DOHH2 (cell line): ENCODE measurements at regions not wholly inside any gene's neighbourhood (a gene's known extent, or its start where the extent isn't known, plus 50 kb on each side); places are given as distances from the start of the nearest gene placed in this dataset.
"Not testable (repeated sequence)": the region's sequence is repeated elsewhere in the genome, so short reads cannot be mapped to it uniquely, and the experiment has no call there.

Experiments used
- H3F3A ChIP-seq: fragments of 200-600 bp; sonication (generic), shearing (Covaris generic); 2 replicates; pipeline ENCODE4 v1.6.0; 2016; ENCODE audit warnings: antibody characterized with exemption, mild to moderate bottlenecking; ENCODE audit not compliant: control insufficient read depth, insufficient read depth
- H3K27ac ChIP-seq: fragments of 200-600 bp; sonication (generic); 2 replicates; pipeline ENCODE4 v1.5.1; 2014; ENCODE audit warnings: low read depth, mild to moderate bottlenecking, low read length, moderate library complexity
- H3K27me3 ChIP-seq: fragments of 200-600 bp; sonication (generic); 2 replicates; pipeline ENCODE4 v1.6.1; 2014; ENCODE audit warnings: mild to moderate bottlenecking, low read length, mixed read lengths; ENCODE audit not compliant: control insufficient read depth
- H3K36me3 ChIP-seq: fragments of 200-600 bp; sonication (generic); 2 replicates; pipeline ENCODE4 v1.6.1; 2014; ENCODE audit warnings: mild to moderate bottlenecking, low read length, moderate library complexity, mixed read lengths; ENCODE audit not compliant: control insufficient read depth
- H3K4me1 ChIP-seq: fragments of 200-600 bp; sonication (generic); 2 replicates; pipeline ENCODE4 v1.6.1; 2014; ENCODE audit warnings: mild to moderate bottlenecking, low read length, mixed read lengths; ENCODE audit not compliant: control insufficient read depth
- H3K4me2 ChIP-seq: fragments of 200-600 bp; sonication (generic); 2 replicates; pipeline ENCODE4 v1.6.0; 2014; ENCODE audit warnings: mild to moderate bottlenecking, low read length, moderate library complexity
- H3K4me3 ChIP-seq: fragments of 200-600 bp; sonication (generic); 2 replicates; pipeline ENCODE4 v1.5.1; 2014; ENCODE audit warnings: mild to moderate bottlenecking, low read length, mixed read lengths
- H3K79me2 ChIP-seq: fragments of 200-600 bp; sonication (generic); 2 replicates; pipeline ENCODE4 v1.6.1; 2014; ENCODE audit warnings: mild to moderate bottlenecking, low read length, mixed read lengths; ENCODE audit not compliant: control insufficient read depth
- H3K9me2 ChIP-seq: fragments of 200-600 bp; sonication (generic); replicated peaks from 2 replicates; pipeline ENCODE4 v1.6.1; 2014; ENCODE audit warnings: mild to moderate bottlenecking, low read length, mixed read lengths; ENCODE audit not compliant: control insufficient read depth
- H3K9me3 ChIP-seq: fragments of 200-600 bp; sonication (generic); 2 replicates; pipeline ENCODE4 v1.6.1; 2014; ENCODE audit warnings: antibody characterized with exemption, low read length, mixed read lengths; ENCODE audit not compliant: control insufficient read depth, insufficient read depth
- H4K20me1 ChIP-seq: fragments of 200-600 bp; sonication (generic); 2 replicates; pipeline ENCODE4 v1.6.0; 2014; ENCODE audit warnings: low read depth, mild to moderate bottlenecking, antibody characterized with exemption, low read length, moderate library complexity; ENCODE audit not compliant: control insufficient read depth, insufficient read depth
- CTCF ChIP-seq: fragments of 200-600 bp; sonication (generic); IDR thresholded peaks from one replicate; pipeline ENCODE4 v1.5.1; 2014; ENCODE audit warnings: antibody characterized with exemption, mild to moderate bottlenecking, low read depth, low read length; ENCODE audit not compliant: poor library complexity, severe bottlenecking
- EZH2phosphoT487 ChIP-seq: fragments of 200-600 bp; sonication (generic); IDR thresholded peaks from 2 replicates; pipeline ENCODE4 v1.6.1; 2017; ENCODE audit warnings: borderline replicate concordance, mild to moderate bottlenecking, antibody characterized with exemption, low read length, moderate library complexity, mixed read lengths

GRCh38 chr10:37490266-37490665 lies 364.9 kb downstream of the ANKRD30A start:
- no peak overlapping the region for H3K27ac ChIP-seq
- no peaks in the 10 kb centered on the region for H3K4me1 ChIP-seq
- no peaks in the 10 kb centered on the region for H3K27me3 ChIP-seq
- H3K9me2 ChIP-seq, result no peaks in the 10 kb centered on the region
- no peaks in the 10 kb centered on the region for H3F3A ChIP-seq
- H3K9me3 ChIP-seq, result no peaks in the 10 kb centered on the region
- no peak overlapping the region for H3K4me2 ChIP-seq
- no peak overlapping the region for H3K4me3 ChIP-seq
- H3K79me2 ChIP-seq, result no peaks in the 10 kb centered on the region
- no peaks in the 10 kb centered on the region for H4K20me1 ChIP-seq
- TF ChIP-seq CTCF, result no peak
- no peak for TF ChIP-seq EZH2phosphoT487
- no peaks in the 10 kb centered on the region for H3K36me3 ChIP-seq

- no peaks in the 10 kb centered on the region for H3K9me2 ChIP-seq
- no peak for TF ChIP-seq EZH2phosphoT487
- no peak for TF ChIP-seq CTCF
- H3K36me3 ChIP-seq, result no peaks in the 10 kb centered on the region
- no peak overlapping the region for H3K4me2 ChIP-seq
- H3K79me2 ChIP-seq, result no peaks in the 10 kb centered on the region
- no peak overlapping the region for H3K4me3 ChIP-seq
- H4K20me1 ChIP-seq, result no peaks in the 10 kb centered on the region
- H3K9me3 ChIP-seq, result no peaks in the 10 kb centered on the region
- H3K4me1 ChIP-seq, result no peaks in the 10 kb centered on the region
- no peak overlapping the region for H3K27ac ChIP-seq
- H3F3A ChIP-seq, result no peaks in the 10 kb centered on the region
- H3K27me3 ChIP-seq, result no peaks in the 10 kb centered on the region
Measured at GRCh38 chr10:37489658-37490003, 364.2 kb downstream of the ANKRD30A start.

- H3K4me1 ChIP-seq, result no peaks in the 10 kb centered on the region
- no peak overlapping the region for H3K4me2 ChIP-seq
- H3K4me3 ChIP-seq, result no peak overlapping the region
- TF ChIP-seq CTCF (no peak), EZH2phosphoT487 (no peak)
- H3K9me2 ChIP-seq, result no peaks in the 10 kb centered on the region
- no peaks in the 10 kb centered on the region for H4K20me1 ChIP-seq
- H3K27ac ChIP-seq, result no peak overlapping the region
- H3K9me3 ChIP-seq, result no peaks in the 10 kb centered on the region
- H3K79me2 ChIP-seq, result no peaks in the 10 kb centered on the region
- no peaks in the 10 kb centered on the region for H3K27me3 ChIP-seq
- no peaks in the 10 kb centered on the region for H3K36me3 ChIP-seq
- H3F3A ChIP-seq, result no peaks in the 10 kb centered on the region
Measured at GRCh38 chr10:37488792-37489657, 363.6 kb downstream of the ANKRD30A start.

GRCh38 chr10:37480596-37480995 lies 355.2 kb downstream of the ANKRD30A start:
- not testable (repeated sequence) for H3K36me3 ChIP-seq, H3K9me2 ChIP-seq, H3F3A ChIP-seq, H3K4me2 ChIP-seq, H3K4me1 ChIP-seq, H4K20me1 ChIP-seq, H3K27ac ChIP-seq, H3K4me3 ChIP-seq, H3K9me3 ChIP-seq, H3K79me2 ChIP-seq, H3K27me3 ChIP-seq
